ENCODE measurements at regions not wholly inside any gene's neighbourhood (a gene's known extent, or its start where the extent isn't known, plus 50 kb on each side); places are given as distances from the start of the nearest gene placed in this dataset.
A peak's percentile ranks its signal among the peaks of the same experiment; 100 is the strongest.

DNA sequence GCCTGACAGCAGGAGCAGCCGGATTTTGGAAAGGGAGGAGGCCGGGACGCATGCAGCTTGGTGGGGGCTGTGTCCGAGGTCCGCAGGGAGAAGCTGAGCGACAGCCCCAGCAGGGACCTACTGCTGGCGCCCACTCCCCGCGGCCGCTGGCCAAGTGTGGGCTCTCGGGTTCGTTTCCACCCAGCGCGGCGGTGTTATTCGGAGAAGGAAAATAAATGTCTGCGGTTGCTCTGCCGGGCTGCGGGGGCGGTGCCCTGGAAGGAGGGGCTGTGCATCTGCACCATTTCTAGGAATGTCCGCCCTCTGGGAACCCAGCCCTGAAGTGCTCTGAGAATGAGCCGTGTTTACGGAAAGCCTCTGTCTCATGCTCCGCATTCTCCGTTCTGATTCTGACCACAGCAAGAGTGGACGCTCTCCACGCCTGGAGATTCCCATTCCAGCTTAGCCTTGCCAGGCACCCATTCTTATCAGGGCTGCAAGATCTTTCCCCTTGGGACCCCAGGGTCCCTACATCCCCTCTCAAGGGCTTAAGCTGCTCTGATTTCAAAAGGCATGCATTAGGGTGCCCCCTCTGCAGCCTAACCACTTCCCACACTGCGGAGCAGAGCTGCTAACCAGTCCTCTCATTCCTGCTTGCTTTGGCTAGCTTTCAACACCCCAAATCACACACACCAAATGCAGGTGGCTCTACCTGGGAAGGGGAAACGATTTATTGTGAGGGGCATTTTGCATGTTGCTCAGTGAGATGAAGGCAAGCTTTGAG lies 256.6 kb upstream of the GLI3 start (continued):
- TF ChIP-seq HDAC2 (IDR thresholded peaks at IDR 0.05; ENCODE audit: borderline replicate concordance in 1 of 2, low read depth in 2 of 2, low read length in 2 of 2) (0 out of 4 replicates have a peak, but pooled peaks of 1 of the 2 experiments have one; percentile 4), KDM4A (IDR thresholded peaks at IDR 0.05; ENCODE audit: low read depth, low read length, severe bottlenecking) (peak; percentile 91)

Measured in H1 (cell line).